ENCODE measurements at regions not wholly inside any gene's neighbourhood (a gene's known extent, or its start where the extent isn't known, plus 50 kb on each side); places are given as distances from the start of the nearest gene placed in this dataset.
"Not testable (repeated sequence)": the region's sequence is repeated elsewhere in the genome, so short reads cannot be mapped to it uniquely, and the experiment has no call there.

GRCh38 chr11:92159931-92160330, 64.7 kb upstream of the FAT3 start:
- DNase-seq, result no peak
- 60% methylated on average over 1 of the region's 1 CpG for WGBS (ENCODE audit: insufficient coverage, low coverage, low lambda C conversion rate, missing lambda C conversion rate)
- intact Hi-C loops (cut with DNase I), result no loop called here
- H3K27me3 ChIP-seq, result no peaks in the 10 kb centered on the region
- H3K36me3 ChIP-seq, result no peaks in the 10 kb centered on the region
- H3K4me3 ChIP-seq, result no peak overlapping the region
- H3K9me3 ChIP-seq, result peaks cover 0 to 3% (median 0%) of the 10 kb centered on the region in 4 donors
- H3K27ac ChIP-seq, result no peak overlapping the region
- H3K4me1 ChIP-seq, result no peaks in the 10 kb centered on the region
- TF ChIP-seq CTCF (IDR thresholded peaks at IDR 0.05) (no peak), POLR2A (IDR thresholded peaks at IDR 0.05) (no peak)
- no peak for ATAC-seq

- H3K27ac ChIP-seq, H3K4me1 ChIP-seq, ATAC-seq: not testable (repeated sequence)
Measured at GRCh38 chr11:92157390-92157789, 67.2 kb upstream of the FAT3 start.

GRCh38 chr11:92154611-92155010, 70.0 kb upstream of the FAT3 start:
- intact Hi-C loops (cut with DNase I), result no loop called here
- no peak overlapping the region for H3K27ac ChIP-seq
- WGBS (ENCODE audit: insufficient coverage, low coverage, low lambda C conversion rate, missing lambda C conversion rate), result 75% methylated on average over 4 of the region's 4 CpGs
- H3K27me3 ChIP-seq, result peaks cover 0 to 17% of the 10 kb centered on the region in 2 donors
- no peaks in the 10 kb centered on the region for H3K9me3 ChIP-seq
- H3K4me1 ChIP-seq, result peaks cover 0 to 5% (median 0%) of the 10 kb centered on the region in 4 donors
- TF ChIP-seq POLR2A (IDR thresholded peaks at IDR 0.05) (no peak), CTCF (IDR thresholded peaks at IDR 0.05) (no peak)
- no peak for DNase-seq
- no peaks in the 10 kb centered on the region for H3K36me3 ChIP-seq
- ATAC-seq, result no peak
- no peak overlapping the region for H3K4me3 ChIP-seq

More at GRCh38 chr11:92157390-92157789, 67.2 kb upstream of the FAT3 start:
- H3K27me3 ChIP-seq; DNase-seq; H3K36me3 ChIP-seq; H3K9me3 ChIP-seq; intact Hi-C loops (cut with DNase I); H3K4me3 ChIP-seq: not testable (repeated sequence)
- WGBS (ENCODE audit: insufficient coverage, low coverage, low lambda C conversion rate, missing lambda C conversion rate), result no CpG with 5 or more reads among the region's 35 CpGs

- Histone ChIP-seq H3K36me3 (no peaks in the 10 kb centered on the region), H3K27ac (no peak overlapping the region), H3K27me3 (peaks cover 0 to 17% of the 10 kb centered on the region in 2 donors), H3K4me1 (peaks cover 0 to 5% (median 0%) of the 10 kb centered on the region in 4 donors), H3K9me3 (no peaks in the 10 kb centered on the region), H3K4me3 (no peak overlapping the region)
- no peak for TF ChIP-seq CTCF (IDR thresholded peaks at IDR 0.05)
- TF ChIP-seq POLR2A (IDR thresholded peaks at IDR 0.05), result no peak
- DNase-seq, result no peak
- WGBS (ENCODE audit: insufficient coverage, low coverage, low lambda C conversion rate, missing lambda C conversion rate), result 55% methylated on average over 2 of the region's 2 CpGs
- ATAC-seq, result no peak
- intact Hi-C loops (cut with DNase I), result no loop called here
Measured at GRCh38 chr11:92154110-92154509, 70.5 kb upstream of the FAT3 start.

GRCh38 chr11:92153542-92153941, 71.1 kb upstream of the FAT3 start:
- WGBS (ENCODE audit: insufficient coverage, low coverage, low lambda C conversion rate, missing lambda C conversion rate), result 26% methylated on average over 2 of the region's 2 CpGs
- Histone ChIP-seq H3K27ac (no peak overlapping the region), H3K4me1 (peaks cover 0 to 5% (median 0%) of the 10 kb centered on the region in 4 donors), H3K27me3 (peaks cover 0 to 17% of the 10 kb centered on the region in 2 donors), H3K4me3 (no peak overlapping the region), H3K9me3 (no peaks in the 10 kb centered on the region), H3K36me3 (no peaks in the 10 kb centered on the region)
- ATAC-seq (peak in 3 of 4 donors; percentile 40 to 55 (median 49)), DNase-seq (no peak)
- intact Hi-C loops (cut with DNase I), result no loop called here
- TF ChIP-seq CTCF (IDR thresholded peaks at IDR 0.05) (no peak), POLR2A (IDR thresholded peaks at IDR 0.05) (no peak)
